Muscle layer of duodenum (tissue), 2 donors: ENCODE measurements at regions not wholly inside any gene's neighbourhood (a gene's known extent, or its start where the extent isn't known, plus 50 kb on each side); places are given as distances from the start of the nearest gene placed in this dataset.

ENCODE experiments used
- H3K27ac ChIP-seq: one replicate; pipeline ENCODE4 v1.7.0; 2013; ENCODE audit warnings: mild to moderate bottlenecking, low read length
- H3K27me3 ChIP-seq: one replicate; pipeline ENCODE4 v1.7.0; 2013; ENCODE audit warnings: low read depth, mild to moderate bottlenecking, control low read depth, low read length
- H3K36me3 ChIP-seq, 2 donors: one replicate each; pipeline ENCODE4 v1.7.0; 2013; ENCODE audit warnings: low read length in 2 of 2, control low read depth in 1 of 2, mild to moderate bottlenecking in 1 of 2; ENCODE audit not compliant: insufficient read depth in 2 of 2, control insufficient read depth in 1 of 2
- H3K4me1 ChIP-seq, 2 donors: one replicate each; pipeline ENCODE4 v1.7.0; 2013; ENCODE audit warnings: low read length in 2 of 2, mild to moderate bottlenecking in 2 of 2, control low read depth in 1 of 2, moderate library complexity in 1 of 2; ENCODE audit not compliant: insufficient read depth in 2 of 2, control insufficient read depth in 1 of 2
- H3K4me3 ChIP-seq, 2 donors: one replicate each; pipeline ENCODE4 v1.7.0; 2013; ENCODE audit warnings: low read length in 2 of 2, low read depth in 1 of 2, mild to moderate bottlenecking in 1 of 2
- H3K9me3 ChIP-seq, 2 donors: one replicate each; pipeline ENCODE4 v1.7.0; 2013; ENCODE audit warnings: low read length in 2 of 2, control low read depth in 1 of 2, mild to moderate bottlenecking in 1 of 2; ENCODE audit not compliant: control insufficient read depth in 1 of 2
- donor health status: healthy.

DNA sequence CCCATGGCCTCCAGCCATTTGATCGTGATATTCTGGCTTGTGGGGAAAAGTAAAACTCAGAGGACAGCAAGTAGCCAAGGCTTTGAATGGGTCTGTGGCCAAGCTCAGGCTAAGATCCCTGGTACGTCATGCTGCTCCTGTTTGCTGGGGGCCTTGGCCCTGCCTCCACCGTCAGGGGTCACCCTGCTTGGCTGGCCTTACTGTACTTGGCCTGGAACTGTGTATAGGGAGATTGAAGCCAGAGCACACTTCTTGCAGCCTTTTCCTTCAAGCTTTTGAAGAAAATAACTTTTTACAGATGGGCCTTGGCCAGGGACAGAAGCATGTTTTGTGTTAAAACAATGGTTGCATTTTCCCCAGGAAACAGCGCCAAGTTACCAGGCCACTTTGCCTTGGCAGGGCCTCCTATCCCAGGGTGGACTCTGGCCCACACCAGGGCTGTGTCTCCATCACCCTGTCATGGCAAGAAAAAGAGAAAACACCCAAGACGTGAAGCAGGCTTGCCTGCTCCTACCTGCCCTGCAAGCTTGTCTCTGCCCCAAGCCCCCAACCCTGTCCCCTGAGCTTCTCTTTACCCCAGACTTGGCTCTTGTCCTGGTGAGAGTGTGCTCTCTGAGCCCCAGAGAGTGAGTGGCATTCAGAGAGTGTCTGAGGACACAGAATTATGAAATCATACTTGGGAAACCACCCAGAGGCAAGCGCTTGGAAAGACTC is 286.9 kb downstream of the GADD45G start:
- Histone ChIP-seq H3K36me3 (no peaks in the 10 kb centered on the region), H3K27ac (peak overlapping the region; percentile 54), H3K9me3 (no peaks in the 10 kb centered on the region), H3K4me1 (peaks cover 11 to 16% of the 10 kb centered on the region in 2 donors), H3K27me3 (no peaks in the 10 kb centered on the region), H3K4me3 (no peak overlapping the region)

DNA sequence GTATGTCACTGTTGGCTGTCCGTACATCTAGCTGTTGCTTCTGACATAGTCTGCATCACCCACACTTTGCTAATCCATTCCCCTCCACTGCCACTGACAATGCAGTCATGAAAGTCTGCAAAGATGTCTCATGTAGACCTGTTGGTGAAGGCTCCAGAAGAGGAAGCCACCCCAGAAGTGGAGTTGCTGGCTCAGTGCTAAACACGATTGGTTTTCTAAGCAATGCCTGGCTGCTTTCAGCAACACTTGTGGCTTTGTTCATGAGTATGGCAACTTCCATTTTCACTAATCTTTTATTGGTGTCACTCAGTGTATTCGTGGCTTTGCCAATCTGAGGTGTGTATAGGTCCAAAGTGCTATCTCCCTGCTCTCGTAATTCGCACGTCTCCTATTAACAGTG is 288.1 kb downstream of the GADD45G start:
- Histone ChIP-seq H3K36me3 (no peaks in the 10 kb centered on the region), H3K4me3 (no peak overlapping the region), H3K4me1 (peaks cover 11 to 15% of the 10 kb centered on the region in 2 donors), H3K9me3 (no peaks in the 10 kb centered on the region), H3K27ac (no peak overlapping the region), H3K27me3 (no peaks in the 10 kb centered on the region)

DNA sequence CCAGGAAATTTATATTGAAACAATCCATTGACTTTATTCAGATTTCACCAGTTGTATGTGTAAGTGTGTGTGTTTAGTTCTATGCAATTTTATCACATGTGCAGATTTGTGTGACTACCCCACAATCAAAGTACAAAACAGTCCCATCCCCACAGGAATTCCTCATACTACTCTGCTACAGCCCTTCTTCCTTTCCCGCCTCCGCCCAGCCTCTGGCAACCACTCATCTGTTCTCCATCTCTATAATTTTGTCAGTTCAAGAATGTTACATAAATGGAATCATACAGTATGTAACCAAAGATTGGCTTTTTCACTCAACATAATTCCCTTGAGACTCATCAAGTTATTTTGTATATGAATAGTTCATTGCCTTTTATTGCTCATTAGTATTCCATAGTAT is 289.1 kb downstream of the GADD45G start:
- H3K9me3 ChIP-seq, result no peaks in the 10 kb centered on the region
- H3K36me3 ChIP-seq, result no peaks in the 10 kb centered on the region
- H3K4me3 ChIP-seq, result no peak overlapping the region
- no peaks in the 10 kb centered on the region for H3K27me3 ChIP-seq
- no peak overlapping the region for H3K27ac ChIP-seq
- peaks cover 11 to 15% of the 10 kb centered on the region in 2 donors for H3K4me1 ChIP-seq

DNA sequence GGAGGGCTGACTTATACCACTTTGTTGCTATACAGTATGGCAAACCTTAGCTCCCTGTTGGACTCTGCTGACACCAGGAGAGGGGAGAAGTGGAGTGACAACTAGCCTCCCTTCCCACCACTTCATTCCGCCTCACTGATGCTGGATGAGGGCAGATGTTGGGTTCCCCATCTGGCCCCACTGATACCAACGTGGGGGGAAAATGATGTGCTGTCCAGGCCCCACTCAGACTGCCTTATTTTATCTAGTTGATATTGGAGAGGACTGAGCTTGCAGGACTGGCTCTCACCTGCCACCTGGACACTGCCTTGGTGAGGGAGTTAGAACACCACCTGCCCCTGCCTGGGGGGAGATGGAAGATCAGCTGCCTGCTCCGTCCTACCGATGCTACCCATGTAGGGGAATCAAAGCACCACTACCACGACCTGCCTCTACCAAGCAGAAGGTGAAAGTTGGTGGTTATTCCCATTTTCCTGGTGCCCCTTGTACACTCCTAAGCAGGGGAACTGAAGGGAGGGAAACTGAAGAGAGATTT is 292.1 kb downstream of the GADD45G start:
- Histone ChIP-seq H3K4me1 (peaks cover 4 to 7% of the 10 kb centered on the region in 2 donors), H3K9me3 (no peaks in the 10 kb centered on the region), H3K27ac (no peak overlapping the region), H3K27me3 (no peaks in the 10 kb centered on the region), H3K4me3 (no peak overlapping the region), H3K36me3 (no peaks in the 10 kb centered on the region)

DNA sequence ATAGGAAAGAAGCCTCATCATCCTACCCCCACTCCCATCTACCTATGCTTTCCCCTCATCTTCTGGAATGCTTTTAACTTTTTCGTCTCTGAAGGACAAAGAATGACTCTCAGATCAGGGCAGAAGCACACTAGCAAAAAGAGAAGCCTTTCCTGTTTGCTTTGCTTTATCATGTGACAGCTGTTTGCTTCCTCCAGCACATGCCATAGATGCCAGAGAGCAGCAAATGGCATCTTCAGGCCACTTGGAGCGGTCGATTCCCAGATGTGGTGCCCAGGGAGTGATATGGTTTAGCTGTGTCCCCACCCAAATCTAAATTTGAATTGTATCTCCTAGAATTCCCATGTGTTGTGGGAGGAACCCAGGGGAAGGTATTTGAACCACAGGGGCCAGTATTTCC is 294.8 kb downstream of the GADD45G start:
- H3K4me1 ChIP-seq, result peaks cover 0 to 8% of the 10 kb centered on the region in 2 donors
- no peak overlapping the region for H3K27ac ChIP-seq
- H3K9me3 ChIP-seq, result no peaks in the 10 kb centered on the region
- no peaks in the 10 kb centered on the region for H3K27me3 ChIP-seq
- no peaks in the 10 kb centered on the region for H3K36me3 ChIP-seq
- H3K4me3 ChIP-seq, result no peak overlapping the region

DNA sequence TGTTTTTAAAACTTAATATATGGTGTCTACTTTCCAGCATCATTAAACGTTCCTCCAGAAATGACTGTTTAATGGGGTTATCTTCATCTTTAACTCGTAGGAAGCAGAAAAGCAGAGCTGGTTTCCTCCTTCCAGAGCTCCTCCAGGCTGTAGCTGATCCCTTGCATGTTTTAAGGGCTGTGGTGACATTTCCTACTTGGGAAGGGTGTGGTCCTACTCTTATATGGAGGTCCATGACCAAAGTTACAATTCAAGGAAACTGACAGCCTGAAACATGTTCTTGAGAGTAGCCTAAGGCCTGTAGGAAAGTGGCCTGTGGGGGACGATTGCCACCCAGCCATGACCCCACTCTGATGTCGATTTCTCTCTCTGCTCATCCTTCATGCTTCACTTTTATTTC is 297.1 kb downstream of the GADD45G start:
- H3K4me3 ChIP-seq, result no peak overlapping the region
- H3K36me3 ChIP-seq, result no peaks in the 10 kb centered on the region
- H3K4me1 ChIP-seq, result peaks cover 0 to 8% of the 10 kb centered on the region in 2 donors
- H3K27me3 ChIP-seq, result no peaks in the 10 kb centered on the region
- no peak overlapping the region for H3K27ac ChIP-seq
- H3K9me3 ChIP-seq, result no peaks in the 10 kb centered on the region

DNA sequence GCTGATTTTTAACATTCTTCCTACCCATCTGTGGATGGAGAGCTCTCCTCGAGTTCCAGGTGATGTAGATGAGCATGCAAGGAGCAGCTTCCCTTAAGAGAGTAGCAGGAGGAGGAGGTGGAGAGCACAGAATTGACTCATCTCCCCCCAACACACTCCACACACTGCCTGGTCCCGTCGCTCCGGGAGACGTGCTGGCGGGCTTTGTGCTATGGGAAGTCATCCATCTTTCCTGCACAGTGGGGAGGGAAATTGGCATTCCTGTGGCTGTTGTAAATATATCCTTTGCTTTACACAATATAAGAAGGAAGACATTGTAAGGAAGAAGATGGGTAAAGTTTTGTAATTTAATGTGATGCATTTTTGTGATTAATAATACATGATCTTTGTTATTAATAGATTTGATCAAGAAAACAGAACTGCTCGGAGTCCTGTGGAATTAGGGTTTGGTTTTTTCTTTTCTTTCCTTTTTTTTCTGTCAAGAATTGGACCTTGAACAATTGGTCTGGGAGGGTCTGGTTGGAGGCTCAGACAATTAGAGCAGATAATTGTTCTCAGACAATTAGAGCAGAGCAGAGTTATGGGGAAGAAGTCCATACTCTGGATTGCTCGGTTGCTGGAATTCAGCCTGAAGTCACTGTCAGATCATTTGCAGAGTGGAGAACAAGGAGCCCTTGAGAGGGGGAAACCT is 297.8 kb downstream of the GADD45G start:
- Histone ChIP-seq H3K27ac (no peak overlapping the region), H3K36me3 (no peaks in the 10 kb centered on the region), H3K4me3 (no peak overlapping the region)

DNA sequence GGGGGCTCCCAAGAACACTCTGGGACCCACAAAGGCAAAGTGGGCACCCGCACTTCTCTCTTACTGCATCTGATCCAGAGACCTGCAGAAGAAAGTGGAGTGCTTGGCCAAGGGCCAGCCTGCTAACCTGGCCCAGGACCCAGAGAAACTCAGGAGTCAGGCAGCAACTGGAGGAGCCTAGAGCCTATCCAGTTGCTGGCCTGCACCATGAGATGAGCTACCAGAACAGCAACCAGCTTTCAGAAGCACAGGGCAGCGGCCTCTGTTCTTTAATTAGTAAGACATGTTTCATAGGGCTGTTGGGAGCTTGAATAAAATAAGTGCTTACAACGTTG is 298.3 kb downstream of the GADD45G start:
- Histone ChIP-seq H3K27ac (no peak overlapping the region), H3K36me3 (no peaks in the 10 kb centered on the region), H3K9me3 (no peaks in the 10 kb centered on the region), H3K4me1 (peaks cover 0 to 8% of the 10 kb centered on the region in 2 donors), H3K4me3 (no peak overlapping the region), H3K27me3 (no peaks in the 10 kb centered on the region)

More for the DNA sequence above, 297.8 kb downstream of the GADD45G start:
- Histone ChIP-seq H3K27me3 (no peaks in the 10 kb centered on the region), H3K9me3 (no peaks in the 10 kb centered on the region), H3K4me1 (peaks cover 0 to 8% of the 10 kb centered on the region in 2 donors)

DNA sequence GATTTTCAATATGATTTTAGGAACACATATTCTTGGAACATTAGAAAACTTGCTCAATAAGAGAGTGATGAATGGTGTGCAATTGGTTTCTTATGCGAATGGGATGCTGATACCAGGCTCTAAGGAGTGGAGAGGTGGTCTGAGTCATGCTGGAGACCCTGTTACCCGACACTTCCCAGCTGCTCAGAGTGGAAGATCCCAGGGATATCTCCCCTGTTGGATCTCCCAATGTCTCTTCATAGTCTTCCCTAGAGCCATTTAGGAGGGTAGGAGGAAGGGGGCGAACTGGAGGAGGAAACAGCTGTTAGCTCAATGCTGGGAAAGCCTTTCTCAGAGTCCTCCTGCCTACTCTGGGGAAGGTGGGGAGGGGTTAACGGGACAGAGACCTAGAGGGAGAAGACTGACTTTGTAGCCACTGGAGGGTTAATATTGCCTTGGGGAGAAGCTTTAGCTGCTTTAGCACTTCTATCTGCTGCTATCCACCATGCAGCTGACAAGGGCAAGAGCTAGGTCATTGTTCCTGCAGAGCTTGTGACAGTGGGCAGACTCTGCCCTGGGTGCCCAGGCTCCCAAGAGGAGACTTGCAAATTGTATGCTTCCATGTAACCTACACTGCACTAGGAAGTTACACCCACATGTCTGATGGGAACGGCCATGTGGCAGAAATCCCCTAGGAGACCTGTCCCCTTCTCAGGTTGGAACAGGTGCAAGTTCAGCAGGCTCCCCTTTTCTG is 301.0 kb downstream of the GADD45G start:
- H3K4me3 ChIP-seq, result no peak overlapping the region
- no peaks in the 10 kb centered on the region for H3K27me3 ChIP-seq
- H3K4me1 ChIP-seq, result peaks cover 0 to 8% of the 10 kb centered on the region in 2 donors
- H3K9me3 ChIP-seq, result no peaks in the 10 kb centered on the region
- no peak overlapping the region for H3K27ac ChIP-seq
- H3K36me3 ChIP-seq, result no peaks in the 10 kb centered on the region

DNA sequence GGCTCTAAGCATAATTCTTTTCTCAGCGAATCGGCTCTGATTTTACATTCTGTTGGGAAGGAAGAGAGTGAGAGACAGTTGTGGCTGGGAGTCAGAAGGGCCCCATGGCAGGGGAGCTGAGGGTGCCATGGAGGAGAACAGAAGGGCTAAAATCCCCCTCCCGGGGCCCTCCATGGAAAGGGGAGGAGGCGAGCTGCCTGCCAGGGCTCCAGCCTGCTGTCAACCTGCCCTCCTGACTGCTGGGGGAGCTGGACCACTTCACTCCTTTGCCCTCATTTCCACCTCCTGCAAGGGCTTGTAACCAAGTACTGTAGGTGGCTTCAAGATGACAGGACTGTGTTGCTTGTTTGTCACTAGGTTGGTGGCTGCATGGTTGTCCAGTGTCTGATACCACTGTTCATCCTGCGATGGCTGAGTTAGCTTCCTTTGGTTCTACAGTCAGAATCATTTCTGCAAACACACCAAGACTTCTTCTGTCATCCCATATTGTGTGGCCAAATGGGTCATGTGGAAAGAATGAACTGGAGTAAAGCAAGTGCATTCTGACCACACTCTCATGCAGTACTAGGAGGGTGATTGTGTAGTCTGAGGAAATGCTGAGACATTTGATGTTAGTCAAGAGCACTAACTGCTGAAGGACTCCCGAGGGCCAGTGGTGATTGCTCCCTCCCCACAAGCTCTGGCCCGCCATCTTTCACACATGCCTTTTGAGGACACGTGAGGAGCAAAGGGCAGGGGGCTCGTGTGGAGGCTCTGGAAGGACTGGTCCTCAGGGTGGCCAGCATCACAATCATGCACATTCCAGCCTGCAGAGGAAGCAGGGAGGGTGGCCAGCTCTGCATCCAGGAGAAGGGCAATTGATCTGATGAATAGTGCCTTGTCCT is 307.2 kb downstream of the GADD45G start:
- H3K9me3 ChIP-seq, result no peaks in the 10 kb centered on the region
- no peaks in the 10 kb centered on the region for H3K4me1 ChIP-seq
- no peaks in the 10 kb centered on the region for H3K36me3 ChIP-seq
- H3K27ac ChIP-seq, result no peak overlapping the region
- H3K4me3 ChIP-seq, result no peak overlapping the region
- H3K27me3 ChIP-seq, result no peaks in the 10 kb centered on the region

DNA sequence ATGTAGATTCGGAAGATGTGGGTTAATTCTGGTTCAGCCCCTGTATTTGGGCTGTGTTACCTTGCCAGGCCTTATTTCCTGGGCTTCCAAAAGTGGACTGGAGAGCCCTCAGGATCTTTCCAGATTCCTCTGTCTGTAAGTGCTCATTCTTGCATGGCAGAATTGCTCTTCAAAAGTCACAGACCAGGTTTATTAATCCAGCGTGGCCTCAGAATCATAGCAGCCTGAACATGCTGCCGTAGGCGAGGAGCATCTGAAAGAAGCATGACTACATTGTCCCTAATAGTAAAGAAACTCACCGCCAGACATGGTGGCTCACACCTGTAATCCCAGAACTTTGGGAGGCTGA is 307.8 kb downstream of the GADD45G start:
- Histone ChIP-seq H3K27me3 (no peaks in the 10 kb centered on the region), H3K4me3 (no peak overlapping the region), H3K27ac (no peak overlapping the region), H3K4me1 (no peaks in the 10 kb centered on the region), H3K9me3 (no peaks in the 10 kb centered on the region), H3K36me3 (no peaks in the 10 kb centered on the region)
